H9 (cell line): ENCODE measurements at regions not wholly inside any gene's neighbourhood (a gene's known extent, or its start where the extent isn't known, plus 50 kb on each side); places are given as distances from the start of the nearest gene placed in this dataset.

Experiments used
- DNase-seq: peaks from one replicate; pipeline ENCODE4 v3.0.0-alpha.2; 2017
- H2AFZ ChIP-seq: one replicate; pipeline ENCODE4 v1.6.1; 2013; ENCODE audit warnings: mild to moderate bottlenecking, low read length, control low read depth, moderate library complexity
- H2AK5ac ChIP-seq: 2 replicates; pipeline ENCODE4 v1.6.1; 2013; ENCODE audit warnings: low read length, control low read depth, mixed read lengths; ENCODE audit not compliant: insufficient read length
- H2BK120ac ChIP-seq: one replicate; pipeline ENCODE4 v1.6.1; 2013; ENCODE audit warnings: low read depth, mild to moderate bottlenecking, low read length, control low read depth, inconsistent platforms; ENCODE audit not compliant: poor library complexity, severe bottlenecking
- H2BK12ac ChIP-seq: 2 replicates; pipeline ENCODE4 v1.6.1; 2013; ENCODE audit warnings: low read length, control low read depth, mixed read lengths, low read depth; ENCODE audit not compliant: insufficient read length
- H2BK15ac ChIP-seq: 2 replicates; pipeline ENCODE4 v1.6.1; 2013; ENCODE audit warnings: low read depth, low read length, control low read depth
- H2BK20ac ChIP-seq: one replicate; pipeline ENCODE4 v1.6.1; 2013; ENCODE audit warnings: low read depth, mild to moderate bottlenecking, low read length, control low read depth, inconsistent platforms; ENCODE audit not compliant: poor library complexity, severe bottlenecking
- H2BK5ac ChIP-seq: 2 replicates; pipeline ENCODE4 v1.6.1; 2013; ENCODE audit warnings: low read length, control low read depth, mixed read lengths; ENCODE audit not compliant: insufficient read length
- H3K14ac ChIP-seq: 2 replicates; pipeline ENCODE4 v1.6.1; 2013; ENCODE audit warnings: low read length, control low read depth; ENCODE audit not compliant: insufficient read depth
- H3K18ac ChIP-seq: 2 replicates; pipeline ENCODE4 v1.6.1; 2013; ENCODE audit warnings: low read depth, mild to moderate bottlenecking, mixed read lengths, low read length, control low read depth; ENCODE audit not compliant: insufficient read length
- H3K23ac ChIP-seq: 2 replicates; pipeline ENCODE4 v1.6.1; 2013; ENCODE audit warnings: low read length, control low read depth, mixed read lengths, low read depth; ENCODE audit not compliant: insufficient read length
- H3K23me2 ChIP-seq: 2 replicates; pipeline ENCODE4 v1.6.1; 2013; ENCODE audit warnings: low read depth, mild to moderate bottlenecking, mixed read lengths, low read length, control low read depth; ENCODE audit not compliant: insufficient read length, poor library complexity, severe bottlenecking
- H3K27ac ChIP-seq: 2 replicates; pipeline ENCODE4 v1.5.1; 2013; ENCODE audit warnings: low read length, control low read depth, mixed read lengths, low read depth; ENCODE audit not compliant: insufficient read length
- H3K27me3 ChIP-seq: 2 replicates; pipeline ENCODE4 v1.6.1; 2013; ENCODE audit warnings: low read length, control low read depth, inconsistent platforms; ENCODE audit not compliant: insufficient read depth
- H3K4ac ChIP-seq: 2 replicates; pipeline ENCODE4 v1.6.1; 2013; ENCODE audit warnings: low read depth, mild to moderate bottlenecking, control low read depth, inconsistent platforms, low read length, moderate library complexity
- H3K4me1 ChIP-seq: 2 replicates; pipeline ENCODE4 v1.6.1; 2013; ENCODE audit warnings: low read length, control low read depth, inconsistent platforms; ENCODE audit not compliant: insufficient read depth
- H3K4me2 ChIP-seq: 2 replicates; pipeline ENCODE4 v1.6.1; 2013; ENCODE audit warnings: low read length, control low read depth, mixed read lengths; ENCODE audit not compliant: insufficient read length, insufficient read depth
- H3K56ac ChIP-seq: 2 replicates; pipeline ENCODE4 v1.6.1; 2013; ENCODE audit warnings: low read depth, mild to moderate bottlenecking, mixed read lengths, low read length, control low read depth; ENCODE audit not compliant: insufficient read length
- H3K79me1 ChIP-seq: 2 replicates; pipeline ENCODE4 v1.6.1; 2013; ENCODE audit warnings: low read depth, mild to moderate bottlenecking, moderate library complexity, low read length, control low read depth, inconsistent platforms; ENCODE audit not compliant: insufficient read depth, poor library complexity, severe bottlenecking
- H3K79me2 ChIP-seq: 2 replicates; pipeline ENCODE4 v1.6.1; 2013; ENCODE audit warnings: low read length, control low read depth, inconsistent platforms; ENCODE audit not compliant: insufficient read depth
- H3K9ac ChIP-seq: 2 replicates; pipeline ENCODE4 v1.6.1; 2013; ENCODE audit warnings: low read length, control low read depth, mixed read lengths; ENCODE audit not compliant: insufficient read length; ENCODE audit errors: extremely low read depth
- H3K9me3 ChIP-seq: one replicate; pipeline ENCODE4 v1.6.1; 2013; ENCODE audit warnings: low read depth, low read length, inconsistent platforms; ENCODE audit not compliant: control insufficient read depth
- H3T11ph ChIP-seq: one replicate; pipeline ENCODE4 v1.6.1; 2013; ENCODE audit warnings: mild to moderate bottlenecking, low read length, control low read depth, inconsistent platforms
- H4K20me1 ChIP-seq: one replicate; pipeline ENCODE4 v1.6.1; 2013; ENCODE audit not compliant: control insufficient read depth, insufficient read length, insufficient read depth
- H4K5ac ChIP-seq: 2 replicates; pipeline ENCODE4 v1.6.1; 2013; ENCODE audit warnings: low read depth, mild to moderate bottlenecking, mixed read lengths, low read length, control low read depth; ENCODE audit not compliant: insufficient read length
- H4K8ac ChIP-seq: replicated peaks from 2 replicates; pipeline ENCODE4 v1.6.1; 2013; ENCODE audit warnings: low read length, control low read depth, mixed read lengths, low read depth; ENCODE audit not compliant: insufficient read length
- H4K91ac ChIP-seq: 2 replicates; pipeline ENCODE4 v1.6.1; 2013; ENCODE audit warnings: low read depth, mild to moderate bottlenecking, moderate library complexity, mixed read lengths, low read length, control low read depth; ENCODE audit not compliant: insufficient read length
- H3K27ac Mint-ChIP-seq, 3 experiments: 2 replicates in 2 of 3; 3 replicates in 1 of 3; pipeline ENCODE4 v1.8.0; 2020 to 2021; ENCODE audit warnings: mixed read lengths in 3 of 3, mild to moderate bottlenecking in 1 of 3, moderate library complexity in 1 of 3
- H3K27me3 Mint-ChIP-seq: 2 replicates; pipeline ENCODE4 v1.8.0; 2021; ENCODE audit warnings: low read depth, mild to moderate bottlenecking, moderate library complexity, mixed read lengths
- H3K36me3 Mint-ChIP-seq, 3 experiments: 2 replicates in 2 of 3; 3 replicates in 1 of 3; pipeline ENCODE4 v1.8.0; 2020 to 2021; ENCODE audit warnings: low read depth in 3 of 3, mixed read lengths in 3 of 3; ENCODE audit not compliant: insufficient read depth in 1 of 3
- H3K4me1 Mint-ChIP-seq, 2 experiments: 2 replicates each; pipeline ENCODE4 v1.8.0; 2020; ENCODE audit warnings: mixed read lengths in 2 of 2
- H3K4me3 Mint-ChIP-seq, 2 experiments: 2 replicates in 1 of 2; 3 replicates in 1 of 2; pipeline ENCODE4 v1.8.0; 2020 to 2021; ENCODE audit warnings: mild to moderate bottlenecking in 2 of 2, mixed read lengths in 2 of 2, moderate library complexity in 1 of 2
- H3K9me3 Mint-ChIP-seq, 2 experiments: 2 replicates in 1 of 2; 3 replicates in 1 of 2; pipeline ENCODE4 v1.8.0; 2020; ENCODE audit warnings: mild to moderate bottlenecking in 2 of 2, mixed read lengths in 2 of 2, moderate library complexity in 1 of 2
- WGBS: extraction: QIAGEN DNeasy Blood & Tissue Kit; methylation state at CpG from one replicate; pipeline ENCODE4 v1.1.7; 2013; ENCODE audit warnings: missing lambda C conversion rate, low lambda C conversion rate, mixed read lengths; ENCODE audit not compliant: insufficient read length; ENCODE audit errors: extremely low coverage; 5-methylcytosine and 5-hydroxymethylcytosine counted together
- TF ChIP-seq, protein P1 (sequence below): fragments of 200-600 bp; sonication (generic); conservative IDR thresholded peaks from 3 replicates; pipeline ENCODE4 v1.8.0; 2021; ENCODE audit warnings: antibody characterized with exemption, mild to moderate bottlenecking

- Histone ChIP-seq H3K56ac (no peak overlapping the region), H4K5ac (no peak overlapping the region), H2AFZ (no peak overlapping the region), H3K9me3 (no peaks in the 10 kb centered on the region), H3K4me2 (no peak overlapping the region), H2BK15ac (no peak overlapping the region), H2BK120ac (no peak overlapping the region), H3K9ac (no peak overlapping the region), H2AK5ac (no peak overlapping the region), H3K14ac (no peak overlapping the region; the same call in 1 of the 2 replicates), H3K4ac (no peak overlapping the region), H4K91ac (no peak overlapping the region), H3K79me2 (no peaks in the 10 kb centered on the region), H3K27ac (no peak overlapping the region), H4K20me1 (no peaks in the 10 kb centered on the region), H3K4me1 (no peaks in the 10 kb centered on the region; the same call in 1 of the 2 replicates), H3K18ac (no peak overlapping the region), H2BK5ac (no peak overlapping the region), H3K79me1 (no peaks in the 10 kb centered on the region), H3T11ph (no peak overlapping the region), H2BK12ac (no peak overlapping the region), H2BK20ac (no peak overlapping the region), H3K23ac (no peak overlapping the region), H3K27me3 (peaks cover 2% of the 10 kb centered on the region; the same call in 1 of the 2 replicates), H4K8ac (no peak overlapping the region), H3K23me2 (peaks cover 5% of the 10 kb centered on the region)
- DNase-seq, result no peak
- WGBS, result no CpG with 5 or more reads among the region's 3 CpGs
- Mint-ChIP-seq H3K4me1 (peaks cover 21 to 24% of the 10 kb centered on the region in 2 experiments), H3K9me3 (no peaks in the 10 kb centered on the region; a peak in 2 of 5 replicates), H3K27me3 (peaks cover 22% of the 10 kb centered on the region), H3K27ac (no peak overlapping the region), H3K4me3 (no peak overlapping the region), H3K36me3 (no peaks in the 10 kb centered on the region)
- TF ChIP-seq, protein P1, sequence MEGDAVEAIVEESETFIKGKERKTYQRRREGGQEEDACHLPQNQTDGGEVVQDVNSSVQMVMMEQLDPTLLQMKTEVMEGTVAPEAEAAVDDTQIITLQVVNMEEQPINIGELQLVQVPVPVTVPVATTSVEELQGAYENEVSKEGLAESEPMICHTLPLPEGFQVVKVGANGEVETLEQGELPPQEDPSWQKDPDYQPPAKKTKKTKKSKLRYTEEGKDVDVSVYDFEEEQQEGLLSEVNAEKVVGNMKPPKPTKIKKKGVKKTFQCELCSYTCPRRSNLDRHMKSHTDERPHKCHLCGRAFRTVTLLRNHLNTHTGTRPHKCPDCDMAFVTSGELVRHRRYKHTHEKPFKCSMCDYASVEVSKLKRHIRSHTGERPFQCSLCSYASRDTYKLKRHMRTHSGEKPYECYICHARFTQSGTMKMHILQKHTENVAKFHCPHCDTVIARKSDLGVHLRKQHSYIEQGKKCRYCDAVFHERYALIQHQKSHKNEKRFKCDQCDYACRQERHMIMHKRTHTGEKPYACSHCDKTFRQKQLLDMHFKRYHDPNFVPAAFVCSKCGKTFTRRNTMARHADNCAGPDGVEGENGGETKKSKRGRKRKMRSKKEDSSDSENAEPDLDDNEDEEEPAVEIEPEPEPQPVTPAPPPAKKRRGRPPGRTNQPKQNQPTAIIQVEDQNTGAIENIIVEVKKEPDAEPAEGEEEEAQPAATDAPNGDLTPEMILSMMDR, result no peak
Observed at GRCh38 chr7:93039282-93039681, 78.5 kb downstream of the SAMD9 start.
